IPS DF 4.7 (cell line): ENCODE measurements at regions not wholly inside any gene's neighbourhood (a gene's known extent, or its start where the extent isn't known, plus 50 kb on each side); places are given as distances from the start of the nearest gene placed in this dataset.

Experiments
- DNase-seq: peaks from one replicate; pipeline ENCODE4 v3.0.0-alpha.2; 2013; ENCODE audit warnings: low spot score; ENCODE audit errors: extremely low read depth

DNA sequence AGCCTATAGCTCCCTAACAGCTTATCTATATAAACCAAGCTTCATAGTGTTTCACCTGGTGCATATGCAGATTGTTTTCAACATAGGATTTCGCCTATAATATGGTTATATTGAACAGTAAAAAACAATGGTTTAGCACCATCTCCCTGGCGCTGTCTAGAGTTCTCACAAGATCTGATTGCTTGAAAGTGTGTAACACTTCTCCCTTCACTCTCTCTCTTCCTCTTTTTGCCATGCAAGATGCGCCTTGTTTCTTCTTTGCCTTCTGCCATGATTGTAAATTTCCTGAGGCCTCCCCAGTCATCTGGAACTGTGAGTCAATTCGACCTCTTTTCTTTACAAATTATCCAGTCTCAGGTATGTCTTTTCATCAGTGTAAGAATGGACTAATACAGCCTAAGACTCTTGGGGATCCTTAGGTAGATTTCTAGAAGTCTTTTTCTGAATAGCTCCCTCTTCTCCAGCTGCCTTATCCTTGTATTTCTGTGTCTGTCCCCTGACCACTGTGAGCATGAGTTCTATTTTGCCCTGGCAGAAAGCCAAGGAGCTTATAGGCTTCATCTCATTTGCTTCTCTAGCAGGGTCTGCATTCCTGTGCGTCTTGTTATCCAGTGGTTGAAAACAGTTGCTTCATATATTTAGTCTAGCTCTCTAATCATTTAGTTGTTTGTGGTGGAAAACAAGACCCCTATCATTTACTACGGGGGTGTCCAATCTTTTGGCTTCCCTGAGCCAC, 401.6 kb downstream of the GPD2 start:
- no peak for DNase-seq

DNA sequence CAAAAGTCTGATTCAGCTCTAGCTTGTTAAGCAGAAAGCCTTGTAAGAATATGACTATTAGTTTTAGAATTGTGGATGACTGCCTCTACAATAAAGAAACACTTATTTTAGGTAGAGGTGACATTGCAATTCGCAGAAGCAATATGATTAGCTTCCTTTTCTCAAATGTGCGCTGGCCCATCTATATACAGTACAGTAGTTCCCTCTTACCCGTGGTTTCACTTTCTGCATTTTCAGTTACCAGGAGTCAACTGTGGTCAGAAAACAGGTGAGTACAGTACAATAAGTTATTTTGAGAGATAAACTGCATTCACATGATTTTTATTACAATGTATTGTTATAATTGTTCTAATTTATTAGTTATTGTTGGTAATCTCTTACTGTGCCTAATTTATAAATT, 405.1 kb downstream of the GPD2 start:
- no peak for DNase-seq

DNA sequence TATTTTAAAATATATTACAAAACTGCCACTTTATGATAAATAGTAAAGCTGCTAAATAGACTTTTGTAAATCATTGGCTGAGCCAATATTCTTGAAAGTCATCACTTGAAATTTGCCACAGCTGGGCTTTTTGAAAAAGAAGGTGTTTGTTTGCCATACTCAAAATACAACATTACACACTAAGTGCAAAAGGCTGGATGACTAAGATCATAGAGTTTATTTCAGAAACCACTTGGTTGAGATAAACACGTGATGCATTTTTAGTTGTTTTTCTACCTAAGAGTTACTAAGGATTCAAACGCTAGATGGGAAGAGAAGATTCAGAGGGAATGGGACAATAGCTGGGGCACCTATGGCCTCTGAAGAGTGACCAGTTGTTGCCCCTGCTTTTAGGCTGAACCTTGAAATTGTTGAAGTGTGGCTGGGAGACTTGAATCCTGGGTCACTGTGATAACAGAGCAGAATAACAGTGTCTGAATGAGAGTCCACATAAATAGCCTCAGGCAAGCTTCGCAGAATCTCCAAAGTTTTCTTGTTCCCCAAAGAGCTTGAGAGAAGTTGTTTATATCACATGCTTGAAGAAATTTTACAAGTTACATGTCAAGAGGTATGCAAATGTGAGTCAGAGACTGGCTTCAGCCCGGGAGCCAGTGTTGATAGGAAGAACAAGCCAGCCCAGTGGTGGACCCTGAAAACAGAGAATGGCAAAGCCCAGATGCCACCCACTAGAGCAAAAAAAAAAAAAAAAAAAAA, 409.8 kb downstream of the GPD2 start:
- DNase-seq: no peak

DNA sequence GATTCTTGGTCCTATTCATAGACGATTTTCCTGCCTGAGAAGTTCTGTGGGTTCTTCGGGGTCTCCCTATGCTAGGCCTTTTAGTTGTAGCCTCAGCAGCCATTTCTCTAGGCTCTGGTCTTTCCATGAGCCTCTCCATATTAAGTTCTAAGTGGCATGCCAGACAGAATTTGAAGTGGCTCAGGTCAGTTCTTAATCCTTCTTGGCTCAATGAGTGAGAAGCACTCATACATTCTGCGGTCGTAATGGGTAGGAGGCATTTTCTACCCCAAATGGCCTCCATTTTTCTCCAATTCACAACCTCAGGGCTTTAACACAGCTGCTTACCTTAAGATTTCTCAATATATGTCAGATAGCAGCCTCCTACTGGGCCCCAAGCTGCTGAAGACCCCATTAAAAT, 405.3 kb upstream of the GALNT5 start:
- no peak for DNase-seq

DNA sequence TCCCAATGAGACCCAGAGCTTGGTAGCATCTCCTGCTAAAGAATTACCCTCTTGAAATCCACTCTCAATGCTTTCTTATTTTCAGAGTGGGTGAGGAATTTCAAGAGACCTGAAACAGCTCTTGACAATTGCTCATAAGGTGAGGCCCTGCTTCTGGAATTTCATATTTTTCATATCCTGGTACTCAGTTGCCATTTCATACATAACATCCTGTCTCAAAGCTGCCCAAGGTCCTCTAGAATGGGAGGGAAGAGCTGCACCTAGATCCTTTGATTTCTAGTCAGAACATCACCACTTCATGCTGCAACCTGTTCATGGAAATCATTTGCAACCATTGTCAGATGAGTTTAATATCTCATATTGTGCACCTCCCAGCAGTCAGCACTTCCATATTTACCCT, 404.8 kb upstream of the GALNT5 start:
- no peak for DNase-seq

DNA sequence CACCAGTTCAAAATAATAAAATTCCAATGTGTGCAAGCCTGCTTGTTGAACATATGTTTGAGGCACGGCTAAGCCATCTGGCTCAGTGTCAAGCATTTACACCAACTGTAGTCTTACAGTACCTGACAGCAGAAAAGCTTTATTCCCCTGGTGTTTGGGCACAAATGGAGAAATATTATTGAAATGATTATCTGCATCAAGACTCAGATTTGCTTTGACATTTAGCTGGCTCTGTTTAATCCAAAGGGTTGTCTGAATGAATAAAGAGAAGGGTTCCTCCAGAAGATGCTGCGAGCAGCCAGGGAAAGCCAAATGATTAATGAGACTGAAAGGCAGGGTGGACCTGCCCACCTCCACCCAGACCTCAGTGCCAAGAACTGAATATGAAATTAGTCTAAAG, 393.2 kb upstream of the GALNT5 start:
- no peak for DNase-seq

DNA sequence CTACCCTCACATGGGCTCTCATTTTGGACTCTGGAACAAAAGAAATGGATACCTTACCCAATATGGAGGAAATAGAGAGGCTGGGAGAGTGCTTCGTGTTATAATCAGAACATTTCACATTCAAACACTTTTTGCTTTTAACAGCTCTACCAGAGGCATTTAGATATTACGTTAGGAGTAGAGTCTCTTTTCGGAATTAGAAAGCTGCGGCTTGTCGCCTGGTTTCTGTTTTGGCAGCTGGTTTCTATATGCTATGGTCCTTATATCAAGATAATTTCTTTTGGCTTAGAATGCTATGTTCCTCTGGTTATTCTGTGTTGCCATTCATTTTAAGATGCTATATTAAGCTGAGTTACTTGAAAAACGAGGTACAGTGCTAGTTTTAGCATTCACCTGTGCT, 392.8 kb upstream of the GALNT5 start:
- no peak for DNase-seq

DNA sequence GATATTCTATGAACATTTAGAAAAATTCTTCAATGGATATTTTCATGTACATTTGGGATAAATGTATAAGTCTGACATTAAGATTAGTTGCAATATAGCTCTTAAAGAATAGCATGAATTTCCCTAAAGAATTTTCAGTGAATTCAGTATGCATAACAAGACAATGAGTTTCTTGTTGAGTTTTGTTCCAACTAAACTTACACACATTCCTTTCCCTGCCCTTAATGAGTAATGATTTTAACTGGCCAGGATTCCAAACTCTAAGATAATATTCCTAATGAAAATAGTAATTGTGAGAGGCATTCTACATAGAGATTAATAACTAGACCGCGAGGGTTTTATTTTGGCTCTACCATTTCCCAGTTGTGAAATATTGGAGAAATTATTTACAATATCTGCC, 390.3 kb upstream of the GALNT5 start:
- no peak for DNase-seq

DNA sequence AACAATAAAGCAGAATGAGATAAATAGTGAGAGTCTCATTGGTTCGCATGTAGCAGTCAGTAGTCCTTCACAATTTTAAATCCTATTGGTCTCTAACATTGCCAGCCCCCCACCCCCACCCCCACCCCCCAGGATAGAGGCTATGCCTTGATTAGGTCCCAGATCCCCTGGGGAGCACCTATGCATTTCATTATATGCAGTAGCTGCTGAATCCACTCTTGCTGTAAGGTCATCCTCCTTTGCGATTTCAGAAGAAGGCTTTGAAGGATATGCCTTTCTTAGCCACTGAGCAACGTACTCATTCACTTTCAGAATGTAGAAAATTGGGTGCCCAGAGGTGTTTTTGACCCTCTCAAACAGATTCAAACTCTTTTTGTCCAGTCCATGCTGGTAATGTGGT, 382.8 kb upstream of the GALNT5 start:
- DNase-seq: no peak

DNA sequence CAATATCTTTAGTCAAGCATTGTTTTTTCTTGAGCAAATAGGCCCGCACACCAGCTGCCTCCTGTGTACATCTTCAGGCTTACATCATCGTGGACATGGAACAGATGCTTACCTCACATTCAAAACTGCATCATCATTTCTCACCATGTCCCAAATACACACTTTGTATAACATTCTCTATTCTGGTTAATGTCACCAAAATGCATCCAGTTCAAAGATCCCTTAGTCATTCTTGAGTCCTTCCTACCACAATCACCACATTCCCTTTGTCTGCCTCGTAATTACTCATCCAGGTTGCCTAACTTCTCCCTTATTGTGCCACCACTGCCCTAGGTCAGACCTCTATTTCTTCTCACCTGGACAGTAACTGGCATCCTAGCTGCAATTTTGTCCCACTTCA, 373.7 kb upstream of the GALNT5 start:
- no peak for DNase-seq

DNA sequence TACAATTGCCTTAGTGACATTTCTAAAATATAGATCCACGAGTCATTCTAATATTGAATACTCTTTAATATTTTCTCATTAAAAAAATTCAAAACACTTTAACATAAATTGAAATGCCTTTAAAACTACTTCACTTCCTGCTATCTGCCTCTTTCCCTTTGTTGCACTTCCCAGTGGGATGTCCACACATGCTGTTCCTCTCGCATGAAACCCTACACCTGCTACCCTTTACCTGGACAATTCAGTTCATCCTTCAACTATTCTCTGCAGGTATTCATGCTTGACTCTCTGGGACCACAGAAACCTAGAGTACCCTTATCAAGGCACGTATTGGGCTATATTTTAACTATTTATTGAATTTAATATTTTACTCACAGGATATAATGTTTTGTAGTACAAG, 373.3 kb upstream of the GALNT5 start:
- no peak for DNase-seq

DNA sequence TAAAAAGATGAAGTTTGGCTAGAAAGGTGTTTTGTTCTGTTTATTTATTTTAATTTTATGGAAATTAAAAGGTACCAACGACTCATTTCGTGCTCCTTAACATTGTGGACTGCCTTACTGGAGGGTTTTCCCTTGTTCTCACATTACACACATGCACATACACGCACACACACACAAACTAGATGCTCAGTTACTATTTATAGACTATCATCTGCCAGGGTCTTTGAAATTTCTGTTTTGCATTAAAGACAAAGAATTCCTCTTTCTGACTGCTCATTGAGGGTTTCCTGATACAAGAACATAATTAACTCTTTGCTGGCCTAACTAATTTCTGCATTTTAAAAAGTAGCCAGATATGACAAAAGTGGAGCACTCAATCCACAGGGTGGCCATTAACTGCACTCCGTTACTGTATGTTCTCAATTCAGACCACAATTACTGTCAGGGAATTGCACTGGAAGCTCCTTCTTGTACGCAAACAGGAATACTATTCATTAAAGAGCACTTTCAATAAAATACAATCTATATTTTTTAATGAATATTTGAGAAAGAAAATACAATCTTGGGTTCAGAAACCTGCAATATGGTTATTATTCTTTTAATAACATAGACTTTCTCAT, 366.9 kb upstream of the GALNT5 start:
- no peak for DNase-seq

DNA sequence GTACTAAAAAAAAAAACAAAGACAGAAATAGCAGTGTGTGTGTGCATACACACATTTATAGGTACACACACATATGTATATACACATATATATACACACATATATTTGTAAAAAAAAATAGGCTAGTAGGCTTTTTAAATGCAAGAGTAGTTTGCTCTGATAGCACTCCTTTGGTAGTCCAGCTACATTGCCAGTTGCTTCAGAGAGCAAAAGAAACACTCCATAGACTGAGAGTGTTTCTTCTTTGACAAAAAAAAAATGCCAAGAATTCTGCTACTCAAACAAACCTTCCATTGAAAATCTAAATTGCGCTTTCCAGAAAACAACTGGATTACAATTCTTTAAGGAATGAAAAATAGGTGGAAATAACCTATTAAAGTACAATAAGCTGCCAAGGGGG, 365.9 kb upstream of the GALNT5 start:
- DNase-seq: no peak

DNA sequence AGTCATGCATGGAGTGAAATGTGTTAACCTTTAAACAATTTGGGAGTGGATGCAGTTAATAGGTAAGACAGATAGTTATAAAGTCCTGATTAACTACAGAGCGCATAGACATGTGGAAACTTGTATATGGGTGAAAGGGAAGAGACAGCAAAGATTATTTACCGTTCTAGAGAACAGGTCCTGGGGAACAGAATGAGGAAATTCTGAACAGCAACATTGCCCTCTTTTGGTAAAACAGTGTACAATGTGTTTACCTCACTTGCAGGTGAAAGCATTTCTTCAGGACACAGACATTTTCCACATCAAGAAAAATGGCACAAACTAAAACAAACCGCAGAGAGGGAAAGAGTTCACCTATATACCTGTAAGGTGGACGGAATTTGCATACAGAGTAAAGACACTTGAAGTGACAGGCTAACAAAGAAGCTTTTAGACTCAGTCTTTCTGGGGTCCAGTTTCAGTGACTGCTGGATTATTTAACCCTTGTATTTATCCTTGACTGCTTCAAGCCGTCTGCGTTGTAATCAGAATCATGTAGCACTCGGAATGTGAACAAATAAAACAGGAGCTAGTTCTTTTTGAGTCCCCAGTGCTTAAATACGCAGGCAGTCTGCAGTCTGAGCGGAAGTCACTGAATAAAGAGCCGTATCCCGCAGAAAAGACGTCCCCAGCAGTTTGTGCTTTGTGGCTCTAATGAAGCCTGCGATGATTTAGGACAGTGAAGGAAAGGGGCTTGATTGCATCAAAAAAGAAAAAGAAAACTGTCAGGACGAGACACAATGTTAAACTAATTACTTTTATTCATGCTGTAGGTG, 364.8 kb upstream of the GALNT5 start:
- DNase-seq: peak; percentile 72

DNA sequence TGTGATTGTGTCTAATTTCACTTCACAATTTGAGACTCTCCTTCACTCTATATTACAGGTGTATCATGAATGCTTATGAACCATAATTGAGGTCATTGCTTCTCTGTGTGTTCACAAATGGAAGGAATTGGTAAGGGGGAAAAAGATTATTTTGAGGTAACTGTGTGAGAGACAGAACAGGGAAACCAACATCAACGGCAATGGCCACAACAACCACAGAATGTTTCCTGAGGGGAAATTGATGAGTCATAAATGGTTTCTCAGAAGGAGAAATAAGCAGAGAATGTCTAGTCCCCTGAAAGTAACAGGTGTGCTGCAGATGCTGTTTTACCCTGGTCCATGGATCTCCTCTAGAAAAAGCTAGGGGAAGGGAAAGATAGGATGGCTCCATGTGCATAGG, 361.2 kb upstream of the GALNT5 start:
- no peak for DNase-seq

DNA sequence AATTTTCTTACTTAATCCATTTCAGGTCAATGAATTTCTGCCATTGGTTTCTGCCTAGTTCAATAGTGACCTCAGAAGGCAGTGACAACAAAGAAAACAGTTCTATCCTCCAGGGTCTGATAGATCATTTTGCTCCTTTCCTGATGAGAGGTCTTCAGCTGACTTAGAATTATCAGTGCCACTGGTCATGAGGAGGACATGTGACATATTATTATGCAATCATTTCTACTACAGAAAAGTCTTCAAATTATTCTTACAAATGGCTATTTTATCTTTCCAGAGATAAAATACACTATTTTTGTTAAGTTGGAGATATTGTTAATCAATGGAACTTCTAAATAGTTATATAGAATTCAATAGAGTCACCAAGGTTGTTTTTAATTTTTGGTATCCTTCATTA, 360.0 kb upstream of the GALNT5 start:
- DNase-seq: no peak

DNA sequence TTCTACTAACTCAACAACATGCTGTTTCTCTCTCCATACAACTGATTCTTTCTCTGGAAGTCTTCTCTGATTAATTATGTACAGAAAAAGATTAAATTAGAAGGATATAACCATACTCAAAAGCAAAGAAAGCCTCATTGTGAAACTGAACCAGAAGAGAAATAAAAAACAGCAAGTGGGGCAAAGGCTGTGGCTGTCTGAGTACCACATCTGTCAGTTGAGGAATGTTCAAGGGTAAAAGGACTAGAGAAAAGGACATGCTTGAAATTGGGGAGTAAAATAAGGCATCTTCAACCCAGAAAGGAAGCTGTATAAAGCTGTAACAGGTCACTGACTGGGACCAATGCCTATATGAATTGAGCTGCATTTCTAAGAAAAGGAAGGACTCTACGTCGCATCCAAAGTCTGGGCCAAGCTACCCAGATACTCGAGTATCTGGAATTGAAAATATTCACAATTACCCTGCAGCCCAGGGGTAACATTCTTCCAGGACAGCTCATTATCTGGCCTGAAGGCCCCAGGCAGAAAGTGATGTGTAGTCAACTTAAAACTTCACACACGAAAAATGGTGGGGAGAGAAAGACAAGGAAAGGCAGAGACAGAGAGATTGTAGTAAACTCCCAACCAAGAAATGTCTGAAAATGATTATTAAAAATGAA, 356.0 kb upstream of the GALNT5 start:
- no peak for DNase-seq

DNA sequence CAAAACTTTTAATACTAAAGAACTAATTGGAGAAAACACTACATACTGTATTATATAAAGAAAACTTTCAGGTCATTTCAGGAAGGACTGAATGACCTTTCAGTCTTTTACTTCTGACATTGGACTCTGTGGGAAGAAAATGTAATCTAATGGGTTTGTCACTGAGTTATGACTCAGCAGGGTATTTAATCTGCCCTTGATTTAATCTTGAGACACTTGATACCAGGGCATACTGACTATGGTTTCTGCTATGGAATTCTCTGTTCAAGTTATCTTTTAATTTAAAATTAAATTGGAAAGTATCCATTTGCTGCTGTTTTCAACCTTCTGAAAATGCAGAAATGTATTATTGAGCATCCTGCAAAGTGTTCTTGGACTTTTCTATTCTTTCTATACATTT, 354.2 kb upstream of the GALNT5 start:
- no peak for DNase-seq

DNA sequence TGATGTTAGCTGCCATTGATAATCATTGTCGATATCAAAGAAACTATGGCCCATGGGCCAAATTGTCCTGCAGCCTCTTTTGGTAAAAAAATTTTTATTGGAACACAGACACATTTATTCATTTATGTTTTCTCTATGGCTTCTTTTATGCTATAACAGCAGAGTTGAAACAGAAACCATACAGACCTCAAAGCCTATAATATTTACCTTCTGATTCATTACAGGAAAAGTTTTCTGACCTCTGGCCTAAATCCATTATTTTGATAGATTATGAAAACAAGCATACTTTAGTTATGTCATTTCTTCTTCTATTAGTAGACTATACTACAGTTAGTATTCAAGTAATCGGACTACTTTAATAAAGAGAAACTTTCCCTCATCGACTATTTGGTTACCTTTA, 349.7 kb upstream of the GALNT5 start:
- DNase-seq: no peak

DNA sequence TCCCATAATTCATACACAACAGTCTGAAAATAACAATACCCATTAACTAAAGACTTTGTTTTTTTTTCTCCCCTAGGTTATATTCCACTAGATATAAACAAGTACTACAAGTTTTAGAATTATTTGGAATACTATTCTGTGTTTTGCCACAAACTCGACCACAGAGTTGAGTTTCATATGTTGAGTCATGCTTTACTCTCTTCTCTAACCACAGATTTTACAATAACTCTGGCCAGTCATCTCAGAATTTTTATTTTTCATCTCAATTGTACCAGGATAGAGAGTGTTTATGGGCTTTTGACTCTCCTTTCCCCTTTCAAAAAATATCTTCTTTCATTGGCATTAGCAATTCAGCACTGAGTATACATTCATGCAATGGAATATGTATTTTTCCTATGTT, 348.7 kb upstream of the GALNT5 start:
- DNase-seq: no peak

DNA sequence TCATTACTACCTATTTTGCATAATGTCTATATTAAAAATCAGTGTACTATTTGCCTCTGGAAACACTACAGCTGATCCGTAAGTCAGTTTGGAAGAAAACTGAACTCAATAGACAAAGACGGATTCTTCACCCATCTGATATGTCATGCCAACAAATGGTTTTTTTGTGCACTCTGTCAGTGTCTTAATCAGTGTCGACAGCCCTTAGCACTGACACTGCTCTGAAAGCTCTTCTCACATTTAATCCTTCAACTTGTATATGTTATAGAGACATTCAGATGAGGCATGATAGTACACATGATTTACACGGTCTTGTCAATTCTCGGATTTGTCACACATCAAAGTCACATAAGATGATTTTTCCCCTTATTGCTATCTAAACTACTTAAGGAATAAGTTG, 347.5 kb upstream of the GALNT5 start:
- DNase-seq: no peak
